Spleen (tissue), 11 donors: ENCODE measurements at regions not wholly inside any gene's neighbourhood (a gene's known extent, or its start where the extent isn't known, plus 50 kb on each side); places are given as distances from the start of the nearest gene placed in this dataset.

Source experiments
- DNase-seq: peaks from one replicate; pipeline ENCODE4 v3.0.0-alpha.2; 2020
- H3K27ac ChIP-seq, 8 donors: fragments of 200-600 bp; sonication (generic) in 7 of 8; 1 replicate in 4 of 8; 2 replicates in 4 of 8; pipeline versions ENCODE4 v1.5.0 to v1.8.0; 2016 to 2021; ENCODE audit warnings: inconsistent platforms in 4 of 8, mild to moderate bottlenecking in 4 of 8, moderate library complexity in 1 of 8
- H3K27me3 ChIP-seq, 7 donors: fragments of 200-600 bp; sonication (generic) in 6 of 7; replicated peaks in 1 of 7; 1 replicate in 4 of 7; 2 replicates in 3 of 7; pipeline versions ENCODE4 v1.5.0 to v1.8.0; 2016 to 2021; ENCODE audit warnings: inconsistent platforms in 3 of 7, mild to moderate bottlenecking in 1 of 7
- H3K36me3 ChIP-seq, 6 donors: fragments of 200-600 bp; sonication (generic) in 5 of 6; 1 replicate in 4 of 6; 2 replicates in 2 of 6; pipeline versions ENCODE4 v1.5.0 to v1.8.0; 2016 to 2021; ENCODE audit warnings: inconsistent platforms in 2 of 6
- H3K4me1 ChIP-seq, 6 donors: fragments of 200-600 bp; sonication (generic) in 5 of 6; 1 replicate in 3 of 6; 2 replicates in 3 of 6; pipeline versions ENCODE4 v1.5.0 to v1.8.0; 2016 to 2021; ENCODE audit warnings: inconsistent platforms in 3 of 6
- H3K4me3 ChIP-seq, 8 donors: fragments of 200-600 bp; sonication (generic) in 7 of 8; 1 replicate in 4 of 8; 2 replicates in 4 of 8; pipeline versions ENCODE4 v1.5.0 to v1.8.0; 2016 to 2021; ENCODE audit warnings: inconsistent platforms in 4 of 8, mild to moderate bottlenecking in 4 of 8, moderate library complexity in 2 of 8
- H3K9me3 ChIP-seq, 8 donors: fragments of 200-600 bp; sonication (generic) in 7 of 8; 1 replicate in 4 of 8; 2 replicates in 4 of 8; pipeline versions ENCODE4 v1.5.0 to v1.8.0; 2016 to 2021; ENCODE audit warnings: inconsistent platforms in 4 of 8
- POLR2A ChIP-seq, 3 donors: fragments of 450-650 bp; IDR thresholded peaks; one replicate each; pipeline ENCODE4 v1.5.1; 2017; ENCODE audit warnings: antibody characterized with exemption in 3 of 3, mild to moderate bottlenecking in 1 of 3
- POLR2AphosphoS5 ChIP-seq, 3 donors: sonication (generic); formaldehyde crosslinking; IDR thresholded peaks; one replicate each; pipeline ENCODE4 v1.5.1; 2017; ENCODE audit warnings: antibody characterized with exemption in 3 of 3
- WGBS, 5 donors: extraction: QIAGEN DNeasy Blood & Tissue Kit in 3 of 5; methylation state at CpG; one replicate each; pipeline versions ENCODE4 v1.1.5 to v1.1.7; 2013 to 2018; 5-methylcytosine and 5-hydroxymethylcytosine counted together
- intact Hi-C: fragments of 100-400 bp; cut with DNase I; formaldehyde crosslinking; loops from one replicate; pipeline ENCODE4 v1.15.0; 2023; ENCODE audit warnings: low total_unique reads
- TF ChIP-seq, protein P1 (sequence below), 11 experiments: fragments of 200-600 bp in 7 of 11; fragments of 450-650 bp in 4 of 11; sonication (generic) in 4 of 11; IDR thresholded peaks in 8 of 11; conservative IDR thresholded peaks in 3 of 11; 1 replicate in 7 of 11; 2 replicates in 4 of 11; pipeline versions ENCODE4 v1.4.0 to v1.8.0; 2016 to 2021; ENCODE audit warnings: antibody characterized with exemption in 11 of 11, inconsistent platforms in 4 of 11, mild to moderate bottlenecking in 1 of 11
- donor health status: healthy with polysubstance abuse.
- donor health status: DM: no; HTN: no; CAD: no; lungs with moderate emphysema.
- donor health status: DM: no; HTN: no; CAD: no.
- donor health status: Bipolar disorder and iron deficiency.
- donor health status: healthy.
- donor health status: DM: no; HTN: no; CAD: no.
- donor health status: DM: yes; HTN: yes; CAD: no.

DNA sequence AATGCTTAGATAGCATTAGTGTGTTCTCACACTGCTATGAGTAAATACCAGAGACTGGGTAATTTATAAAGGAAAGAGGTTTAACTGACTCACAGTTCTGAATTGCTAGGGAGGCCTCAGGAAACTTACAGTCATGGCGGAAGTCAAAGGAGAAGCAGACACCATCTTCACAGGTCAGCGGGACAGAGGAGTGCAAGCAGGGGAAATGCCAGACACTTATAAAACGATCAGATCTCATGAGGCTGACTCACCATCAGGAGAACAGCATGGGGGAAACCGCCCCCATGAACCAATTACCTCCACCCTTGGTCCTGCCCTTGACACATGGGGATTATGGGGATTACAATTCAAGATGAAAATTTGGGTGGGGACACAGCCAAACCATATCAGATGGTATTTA is 381.5 kb upstream of the DPPA4 start:
- no peaks in the 10 kb centered on the region for H3K27me3 ChIP-seq

DNA sequence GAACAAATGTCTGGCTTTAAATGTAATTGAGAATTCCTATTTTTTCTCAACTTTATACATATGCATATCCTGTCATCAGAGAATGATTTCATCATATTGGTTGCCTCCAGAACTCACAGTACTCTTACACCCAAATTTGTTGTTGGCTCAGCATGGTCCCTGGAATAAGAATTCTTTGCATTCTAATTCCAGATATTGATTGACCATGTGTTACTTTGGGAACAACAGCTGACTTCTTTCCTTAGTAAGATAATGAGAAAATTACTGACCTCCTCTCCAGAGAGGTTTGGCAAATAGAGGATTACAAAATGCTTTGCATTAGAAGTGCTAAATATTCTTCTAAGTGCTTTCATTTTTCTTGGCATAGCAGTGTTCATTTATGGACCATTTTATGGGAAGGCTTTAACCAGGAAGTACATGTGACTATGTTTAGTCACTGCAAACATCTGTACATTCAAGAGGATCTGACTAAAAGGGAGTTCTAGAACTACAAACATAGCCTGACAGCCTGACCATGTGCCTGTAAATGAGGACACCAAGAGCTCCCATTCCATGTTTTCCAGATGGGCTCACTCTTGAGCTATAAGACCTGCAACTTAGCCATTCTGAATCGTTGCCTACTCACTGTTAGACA is 391.6 kb upstream of the DPPA4 start:
- Histone ChIP-seq H3K27me3 (no peaks in the 10 kb centered on the region), H3K27ac (no peak overlapping the region), H3K4me3 (no peak overlapping the region), H3K9me3 (peaks cover 0 to 6% (median 0%) of the 10 kb centered on the region in 8 donors), H3K36me3 (no peaks in the 10 kb centered on the region), H3K4me1 (peaks cover 0 to 8% (median 0%) of the 10 kb centered on the region in 6 donors)
- no peak for DNase-seq
- TF ChIP-seq POLR2AphosphoS5 (IDR thresholded peaks at IDR 0.05) = no peak
- no peak for TF ChIP-seq POLR2A (IDR thresholded peaks at IDR 0.05)
- TF ChIP-seq, protein P1, sequence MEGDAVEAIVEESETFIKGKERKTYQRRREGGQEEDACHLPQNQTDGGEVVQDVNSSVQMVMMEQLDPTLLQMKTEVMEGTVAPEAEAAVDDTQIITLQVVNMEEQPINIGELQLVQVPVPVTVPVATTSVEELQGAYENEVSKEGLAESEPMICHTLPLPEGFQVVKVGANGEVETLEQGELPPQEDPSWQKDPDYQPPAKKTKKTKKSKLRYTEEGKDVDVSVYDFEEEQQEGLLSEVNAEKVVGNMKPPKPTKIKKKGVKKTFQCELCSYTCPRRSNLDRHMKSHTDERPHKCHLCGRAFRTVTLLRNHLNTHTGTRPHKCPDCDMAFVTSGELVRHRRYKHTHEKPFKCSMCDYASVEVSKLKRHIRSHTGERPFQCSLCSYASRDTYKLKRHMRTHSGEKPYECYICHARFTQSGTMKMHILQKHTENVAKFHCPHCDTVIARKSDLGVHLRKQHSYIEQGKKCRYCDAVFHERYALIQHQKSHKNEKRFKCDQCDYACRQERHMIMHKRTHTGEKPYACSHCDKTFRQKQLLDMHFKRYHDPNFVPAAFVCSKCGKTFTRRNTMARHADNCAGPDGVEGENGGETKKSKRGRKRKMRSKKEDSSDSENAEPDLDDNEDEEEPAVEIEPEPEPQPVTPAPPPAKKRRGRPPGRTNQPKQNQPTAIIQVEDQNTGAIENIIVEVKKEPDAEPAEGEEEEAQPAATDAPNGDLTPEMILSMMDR (IDR thresholded peaks at IDR 0.05 in 8 of 11, conservative IDR thresholded peaks at IDR 0.05 in 3 of 11) = no peak
- intact Hi-C loops = no loop called here
- WGBS, 5 donors = 26 to 88% (median 64%) methylated on average over 1 of the region's 1 CpG

More for the DNA sequence above, 381.5 kb upstream of the DPPA4 start:
- TF ChIP-seq, protein P1 (IDR thresholded peaks at IDR 0.05 in 8 of 11, conservative IDR thresholded peaks at IDR 0.05 in 3 of 11) = no peak
- TF ChIP-seq POLR2AphosphoS5 (IDR thresholded peaks at IDR 0.05) (no peak), POLR2A (IDR thresholded peaks at IDR 0.05) (no peak)
- intact Hi-C loops = no loop called here
- Histone ChIP-seq H3K4me1 (no peaks in the 10 kb centered on the region), H3K4me3 (no peak overlapping the region), H3K27ac (no peak overlapping the region), H3K9me3 (no peaks in the 10 kb centered on the region), H3K36me3 (no peaks in the 10 kb centered on the region)
- DNase-seq = no peak
- 70 to 91% (median 75%) methylated on average over 4 of the region's 4 CpGs for WGBS, 5 donors

DNA sequence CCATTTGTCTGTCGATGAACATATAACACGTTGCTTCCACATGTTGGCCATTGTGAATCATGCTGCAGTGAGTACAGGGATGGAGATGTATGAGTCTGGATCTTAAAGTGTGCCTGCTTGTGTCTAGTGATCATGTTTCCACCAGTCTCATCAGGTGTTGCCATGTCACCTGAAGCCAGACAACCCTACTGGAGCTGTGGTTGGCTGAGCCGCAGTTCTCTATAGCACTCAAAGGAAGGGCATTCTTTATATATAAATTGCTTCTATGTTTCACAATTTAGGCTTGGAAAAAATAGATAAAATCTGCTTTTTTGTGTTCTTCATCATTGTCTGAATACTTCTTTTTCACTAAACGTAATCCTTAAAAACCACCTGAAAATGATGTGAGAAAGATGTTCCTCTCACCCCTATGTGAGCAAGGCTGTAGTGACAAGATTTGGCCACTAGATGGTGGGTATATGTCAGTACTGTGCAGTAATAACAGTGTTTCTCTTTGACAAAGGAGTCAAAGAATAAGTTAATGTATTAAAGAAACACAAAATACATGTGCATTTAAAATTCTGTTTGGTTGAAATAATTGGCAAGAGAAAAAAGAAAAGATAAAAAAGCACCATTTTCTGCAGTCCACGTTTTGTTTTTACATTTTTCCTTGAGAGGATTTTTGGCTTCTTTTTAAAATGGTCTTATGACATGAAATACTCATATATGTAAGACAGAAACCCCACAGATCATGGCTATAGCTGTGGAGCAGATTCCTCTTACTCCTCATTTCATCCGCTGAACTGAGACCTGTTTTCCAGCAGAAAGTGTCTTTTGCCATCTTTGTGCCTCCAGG is 394.5 kb upstream of the DPPA4 start:
- H3K27me3 ChIP-seq = no peaks in the 10 kb centered on the region
- DNase-seq = no peak
- peaks cover 0 to 6% (median 3%) of the 10 kb centered on the region in 8 donors for H3K9me3 ChIP-seq
- TF ChIP-seq POLR2AphosphoS5 (IDR thresholded peaks at IDR 0.05) (no peak), POLR2A (IDR thresholded peaks at IDR 0.05) (no peak)
- TF ChIP-seq, protein P1 (IDR thresholded peaks at IDR 0.05 in 8 of 11, conservative IDR thresholded peaks at IDR 0.05 in 3 of 11) = peak; percentile 71 to 89 (median 84)
- no peak overlapping the region for H3K4me3 ChIP-seq
- intact Hi-C loops = no loop called here
- 68 to 76% (median 69%) methylated on average over 6 of the region's 6 CpGs for WGBS, 5 donors
- no peaks in the 10 kb centered on the region for H3K36me3 ChIP-seq
- no peak overlapping the region for H3K27ac ChIP-seq
- H3K4me1 ChIP-seq = peaks cover 0 to 8% (median 0%) of the 10 kb centered on the region in 6 donors

DNA sequence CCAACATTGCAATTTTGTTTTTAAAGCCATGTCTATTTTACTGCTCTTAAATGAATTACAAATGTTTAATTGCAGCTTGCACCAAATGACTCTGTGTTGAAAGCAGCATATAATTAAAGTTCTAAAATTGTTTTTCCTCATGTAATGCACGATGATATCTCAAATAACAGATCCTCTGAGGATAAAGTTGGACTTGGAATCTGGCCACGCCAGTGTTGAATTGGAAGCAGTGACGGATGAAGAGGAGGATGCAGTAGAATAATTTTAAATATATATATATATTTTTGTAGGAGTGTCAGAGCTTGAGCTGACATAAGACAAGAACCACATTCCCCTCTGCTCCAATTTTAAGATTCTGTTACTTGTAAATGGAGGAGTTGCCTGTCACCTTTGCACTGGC is 406.6 kb upstream of the DPPA4 start:
- 71 to 85% (median 75%) methylated on average over 3 of the region's 3 CpGs for WGBS, 5 donors
- H3K9me3 ChIP-seq = no peaks in the 10 kb centered on the region

More for the DNA sequence above, 406.6 kb upstream of the DPPA4 start:
- Histone ChIP-seq H3K36me3 (no peaks in the 10 kb centered on the region), H3K4me3 (no peak overlapping the region), H3K27ac (no peak overlapping the region), H3K4me1 (no peaks in the 10 kb centered on the region), H3K27me3 (no peaks in the 10 kb centered on the region)
- TF ChIP-seq POLR2A (IDR thresholded peaks at IDR 0.05) (no peak), POLR2AphosphoS5 (IDR thresholded peaks at IDR 0.05) (no peak)
- TF ChIP-seq, protein P1 (IDR thresholded peaks at IDR 0.05 in 8 of 11, conservative IDR thresholded peaks at IDR 0.05 in 3 of 11) = no peak
- intact Hi-C loops = no loop called here
- no peak for DNase-seq
